Neural progenitor cell (in vitro differentiated cells): ENCODE measurements at regions not wholly inside any gene's neighbourhood (a gene's known extent, or its start where the extent isn't known, plus 50 kb on each side); places are given as distances from the start of the nearest gene placed in this dataset.

Source experiments
- CTCF ChIP-seq: fragments of 200-600 bp; sonication (generic); IDR thresholded peaks from 2 replicates; pipeline ENCODE4 v1.5.1; 2017; ENCODE audit warnings: antibody characterized with exemption, mild to moderate bottlenecking
- EZH2 ChIP-seq: fragments of 200-600 bp; sonication (generic); IDR thresholded peaks from 2 replicates; pipeline ENCODE4 v1.6.1; 2017; ENCODE audit warnings: antibody characterized with exemption, mild to moderate bottlenecking, moderate library complexity
- EZH2phosphoT487 ChIP-seq: fragments of 200-600 bp; sonication (generic); IDR thresholded peaks from 2 replicates; pipeline ENCODE4 v1.6.1; 2017; ENCODE audit warnings: antibody characterized with exemption

GRCh38 chr13:37413161-37413560, 185.4 kb downstream of the POSTN start:
- no peak for TF ChIP-seq CTCF
- no peak for TF ChIP-seq EZH2
- TF ChIP-seq EZH2phosphoT487: no peak
